DMS53 treated with DMSO at 0.1 percent for 48 hours (cell line): ENCODE measurements at regions not wholly inside any gene's neighbourhood (a gene's known extent, or its start where the extent isn't known, plus 50 kb on each side); places are given as distances from the start of the nearest gene placed in this dataset.
"Not testable (repeated sequence)": the region's sequence is repeated elsewhere in the genome, so short reads cannot be mapped to it uniquely, and the experiment has no call there.

Source experiments
- DNase-seq: peaks from one replicate; lab custom pipeline; 2025; ENCODE audit not compliant: unreplicated experiment; lab: John Stamatoyannopoulos, UW

DNA sequence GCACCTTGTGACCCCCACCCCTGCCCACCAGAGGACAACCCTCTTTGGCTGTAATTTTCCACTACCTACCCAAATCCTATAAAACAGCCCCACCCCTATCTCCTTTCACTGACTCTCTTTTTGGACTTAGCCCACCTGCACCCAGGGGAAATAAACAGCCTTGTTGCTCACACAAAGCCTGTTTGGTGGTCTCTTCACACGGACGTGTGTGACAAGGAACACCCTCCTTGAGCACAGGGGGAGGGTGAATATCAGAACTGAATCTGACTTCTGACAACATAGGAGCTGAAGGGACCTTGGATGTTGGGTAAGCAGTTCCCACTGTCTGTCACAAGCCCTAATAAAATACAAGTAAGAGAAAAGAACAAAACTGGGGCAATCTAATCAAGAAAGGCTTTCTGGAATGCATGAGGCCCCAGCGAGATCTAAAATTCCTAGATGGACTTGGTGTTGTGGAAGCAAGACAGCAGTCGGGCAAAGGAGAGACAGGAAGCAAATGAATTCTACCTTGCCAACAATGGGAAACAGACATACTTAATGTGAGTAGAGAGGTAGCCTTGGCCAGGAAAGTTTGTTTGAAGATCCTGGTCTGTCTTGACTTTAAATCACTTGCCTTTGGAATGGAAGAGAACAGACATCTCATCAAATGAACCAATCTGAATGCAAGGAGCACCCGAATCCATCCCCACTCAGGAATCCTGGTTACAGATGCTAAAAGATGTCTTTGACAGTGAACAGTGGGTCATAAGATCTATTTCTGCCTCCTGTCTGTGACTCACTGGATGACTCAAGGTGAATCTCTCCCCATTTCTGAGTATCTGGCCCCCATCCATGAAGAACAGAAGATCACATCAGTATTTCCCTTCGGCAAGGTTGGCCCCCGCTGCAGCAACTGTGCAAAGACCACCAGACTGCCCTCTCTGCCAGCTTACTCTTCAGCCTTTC lies 53.3 kb downstream of the OLFML3 start:
- DNase-seq: no peak

DNA sequence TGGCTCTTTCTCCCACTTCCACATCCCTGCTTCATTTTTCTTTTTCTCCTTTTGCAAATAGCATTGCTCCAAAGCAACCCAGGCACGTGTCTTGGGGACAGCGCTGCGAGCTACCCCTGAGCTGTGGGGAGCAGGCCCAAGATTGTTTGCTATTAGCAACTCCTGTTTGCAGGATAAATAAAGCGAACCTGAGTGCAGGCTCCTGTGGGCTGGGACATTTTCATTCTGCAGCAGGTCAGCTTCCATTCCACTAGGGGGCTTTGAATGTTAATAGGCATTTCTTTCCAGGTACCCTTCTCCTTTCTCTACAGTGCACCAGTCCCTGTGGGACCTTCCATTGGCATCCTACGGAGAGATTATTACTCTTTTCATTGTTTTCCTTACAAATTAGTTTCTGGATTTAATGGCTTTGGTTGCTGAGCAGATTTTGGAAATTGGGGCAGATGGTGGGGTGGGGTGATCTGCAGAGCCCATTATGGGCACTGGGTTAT lies 54.0 kb downstream of the OLFML3 start:
- DNase-seq: peak; percentile 23

DNA sequence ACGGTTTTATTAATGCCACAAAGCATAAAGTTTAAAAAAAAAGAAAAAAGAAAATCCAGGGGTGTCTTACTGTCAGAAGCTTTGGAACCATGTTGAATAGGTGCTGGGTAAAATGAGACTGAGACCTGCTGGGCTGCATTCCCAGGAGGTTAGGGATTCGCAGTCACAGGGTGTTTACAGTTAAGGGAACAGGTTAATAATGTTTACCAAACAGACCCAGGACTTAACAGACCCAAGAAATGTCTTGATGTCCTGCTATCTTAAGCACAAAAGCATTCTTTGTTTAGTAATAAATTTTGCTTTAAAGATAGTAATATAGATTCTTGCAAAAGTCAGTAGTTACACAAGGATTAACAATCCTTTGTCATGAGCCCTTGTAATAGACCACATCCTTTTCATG lies 54.7 kb downstream of the OLFML3 start:
- no peak for DNase-seq

DNA sequence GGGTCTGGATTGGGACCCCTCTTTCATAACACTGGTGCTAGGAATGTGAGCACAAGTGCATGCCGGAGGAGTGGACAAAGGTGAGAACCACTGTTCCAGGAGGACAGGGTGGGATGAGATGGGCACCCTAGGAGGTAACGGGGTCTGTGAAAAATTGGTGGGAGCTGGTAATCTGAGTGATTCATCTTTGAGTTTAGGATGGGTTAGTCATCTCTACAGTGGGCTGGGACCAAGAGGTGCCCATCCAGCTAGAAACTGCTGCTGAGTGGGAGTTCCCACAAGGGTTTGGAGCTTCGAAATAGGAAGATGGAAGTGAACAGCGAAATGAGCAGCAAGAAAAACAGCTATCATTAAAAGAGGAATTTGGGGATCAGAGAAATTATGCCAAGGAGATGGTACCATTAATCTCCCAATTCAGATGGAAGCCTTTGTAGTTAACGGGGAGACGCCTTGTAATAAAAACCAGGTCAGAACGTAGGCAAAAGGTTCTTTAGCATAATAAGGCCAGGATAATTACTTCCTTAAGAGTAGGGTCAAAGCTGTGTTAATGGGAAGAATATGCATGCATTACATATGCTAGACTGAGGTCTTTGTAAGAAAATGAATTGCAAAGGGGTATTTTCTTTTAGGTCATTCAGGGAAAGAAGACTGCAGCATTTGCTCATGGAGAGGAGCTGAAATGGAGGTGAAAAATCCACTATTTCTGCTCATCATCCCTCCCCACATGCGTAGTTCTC lies 55.5 kb downstream of the OLFML3 start:
- no peak for DNase-seq

DNA sequence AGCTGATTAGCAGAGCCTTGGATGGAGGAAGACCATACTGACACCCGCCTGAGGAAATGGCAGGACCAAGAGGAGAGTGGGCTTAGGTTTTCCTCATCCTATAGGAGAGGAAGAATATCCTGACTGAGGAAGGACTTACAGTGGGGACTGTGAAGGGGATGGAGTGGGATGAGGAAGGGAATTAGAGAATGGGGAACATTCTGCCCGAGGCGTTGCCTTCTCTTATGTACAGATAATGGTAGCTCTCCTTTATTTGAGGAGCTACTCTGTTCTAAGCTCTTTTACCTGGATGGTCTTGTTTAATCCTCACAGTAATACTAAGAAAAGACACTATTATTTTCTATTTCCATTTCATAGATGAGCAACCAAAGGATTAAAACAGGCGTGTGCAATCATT lies 56.0 kb downstream of the OLFML3 start:
- no peak for DNase-seq

DNA sequence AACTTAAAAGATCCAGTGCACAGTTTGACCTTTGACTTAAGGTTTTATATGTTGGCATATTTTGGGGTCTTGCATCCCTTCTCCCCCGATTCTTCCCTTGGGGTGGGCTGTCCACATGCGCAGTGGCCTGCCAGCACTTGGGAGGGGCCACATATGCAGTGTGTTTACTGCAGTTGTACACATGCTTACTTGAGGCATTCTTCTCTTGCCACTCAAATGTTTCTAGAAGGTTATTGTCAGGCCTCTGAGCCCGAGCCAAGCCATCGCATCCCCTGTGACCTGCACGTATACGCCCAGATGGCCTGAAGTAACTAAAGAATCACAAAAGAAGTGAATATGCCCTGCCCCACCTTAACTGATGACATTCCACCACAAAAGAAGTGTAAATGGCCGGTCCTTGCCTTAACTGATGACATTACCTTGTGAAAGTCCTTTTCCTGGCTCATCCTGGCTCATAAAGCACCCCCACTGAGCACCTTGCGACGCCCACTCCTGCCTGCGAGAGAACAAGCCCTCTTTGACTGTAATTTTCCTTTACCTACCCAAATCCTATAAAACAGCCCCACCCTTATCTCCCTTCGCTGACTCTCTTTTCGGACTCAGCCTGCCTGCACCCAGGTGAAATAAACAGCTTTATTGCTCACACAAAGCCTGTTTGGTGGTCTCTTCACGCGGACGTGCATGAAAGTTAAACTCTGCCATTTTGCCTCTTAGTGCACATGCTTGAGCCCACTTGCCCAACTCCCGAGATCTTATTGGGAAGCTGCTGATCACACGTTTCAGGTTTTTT lies 57.8 kb downstream of the OLFML3 start:
- not testable (repeated sequence) for DNase-seq

DNA sequence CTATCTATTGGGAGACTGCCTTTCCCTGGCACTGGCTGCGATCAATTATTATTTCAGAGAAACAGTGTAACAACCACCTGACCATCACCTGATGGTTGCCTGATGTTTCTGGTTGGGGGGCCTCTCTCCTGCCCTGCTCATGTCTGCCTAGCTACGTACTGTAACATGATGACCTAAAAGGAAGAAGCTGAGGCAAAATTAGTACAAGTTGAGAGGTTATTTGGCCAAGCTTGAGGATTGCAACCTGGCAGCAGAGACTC lies 58.3 kb downstream of the OLFML3 start:
- no peak for DNase-seq

DNA sequence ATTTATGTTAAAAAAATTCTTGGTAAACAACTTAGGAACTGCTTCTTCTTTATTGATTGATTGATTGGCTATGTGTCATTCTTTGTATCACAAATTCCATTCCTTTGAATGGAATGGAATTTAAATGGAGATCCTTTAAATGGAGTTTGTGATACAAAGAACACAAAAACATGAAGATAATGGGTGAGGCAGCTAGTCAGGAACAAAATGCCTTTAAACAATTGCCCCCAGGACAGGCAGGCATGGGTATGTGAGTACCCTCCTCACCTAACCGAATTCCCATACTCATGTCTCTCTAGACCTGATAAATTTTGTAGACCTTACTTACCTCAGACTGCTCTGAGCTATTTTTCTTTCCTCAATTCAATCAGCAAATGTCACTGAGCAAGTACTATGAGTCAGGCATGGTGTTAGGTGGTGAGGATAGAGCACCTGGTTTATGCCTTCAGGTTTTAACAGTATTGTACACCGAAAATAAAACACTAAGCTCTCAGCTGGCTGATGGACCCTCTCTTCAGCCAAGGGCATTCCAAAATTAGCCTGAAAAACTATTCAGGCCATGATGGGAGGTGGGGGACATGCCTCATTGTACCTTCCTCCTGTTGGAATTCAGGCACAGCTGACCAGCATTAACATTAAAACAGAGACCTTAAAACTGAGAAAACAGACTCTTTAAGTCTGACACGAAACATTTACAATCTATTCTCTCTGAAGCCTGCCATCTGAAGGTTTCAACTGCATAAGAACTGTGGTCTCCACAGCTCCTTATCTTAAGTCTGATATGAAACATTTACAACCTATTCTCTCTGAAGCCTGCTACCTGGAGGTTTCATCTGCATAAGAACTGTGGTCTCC lies 58.9 kb downstream of the OLFML3 start:
- no peak for DNase-seq
